OCI-LY3 (cell line): ENCODE measurements at regions not wholly inside any gene's neighbourhood (a gene's known extent, or its start where the extent isn't known, plus 50 kb on each side); places are given as distances from the start of the nearest gene placed in this dataset.
A peak's percentile ranks its signal among the peaks of the same experiment; 100 is the strongest.
"Not testable (repeated sequence)": the region's sequence is repeated elsewhere in the genome, so short reads cannot be mapped to it uniquely, and the experiment has no call there.

Experiments
- H2AFZ ChIP-seq: fragments of 200-600, 300-600 bp; shearing (Covaris generic); 2 replicates; pipeline ENCODE4 v1.6.0; 2014; ENCODE audit warnings: antibody characterized with exemption, low read depth, low read length
- H3K27ac ChIP-seq: fragments of 200-600, 300-600 bp; sonication (generic); 2 replicates; pipeline ENCODE4 v1.5.1; 2014; ENCODE audit warnings: mild to moderate bottlenecking, low read length, moderate library complexity, mixed read lengths
- H3K27me3 ChIP-seq: fragments of 200-600, 300-600 bp; sonication (generic); 2 replicates; pipeline ENCODE4 v1.6.1; 2014; ENCODE audit warnings: low read depth, low read length, mixed read lengths
- H3K36me3 ChIP-seq: fragments of 200-600, 300-600 bp; sonication (generic); replicated peaks from 2 replicates; pipeline ENCODE3; 2014; ENCODE audit warnings: low read depth, low read length, mixed read lengths
- H3K4me1 ChIP-seq: fragments of 300-600, 200-600 bp; sonication (generic); 2 replicates; pipeline ENCODE4 v1.6.1; 2014; ENCODE audit warnings: low read length, mixed read lengths
- H3K4me2 ChIP-seq: fragments of 200-600, 300-600 bp; sonication (generic); 2 replicates; pipeline ENCODE4 v1.6.1; 2014; ENCODE audit warnings: low read length, mixed read lengths
- H3K4me3 ChIP-seq: fragments of 300-600, 200-600 bp; sonication (generic); 2 replicates; pipeline ENCODE4 v1.5.1; 2014; ENCODE audit warnings: antibody characterized with exemption, mild to moderate bottlenecking, low read length, moderate library complexity
- H3K79me2 ChIP-seq: fragments of 300-600, 200-600 bp; shearing (Covaris generic); 2 replicates; pipeline ENCODE4 v1.6.1; 2014; ENCODE audit warnings: mild to moderate bottlenecking, low read length, mixed read lengths
- H3K9ac ChIP-seq: fragments of 300-600, 200-600 bp; shearing (Covaris generic); 2 replicates; pipeline ENCODE4 v1.6.0; 2014; ENCODE audit warnings: mild to moderate bottlenecking, low read length, moderate library complexity
- H3K9me3 ChIP-seq: fragments of 200-600, 300-600 bp; shearing (Covaris generic); 2 replicates; pipeline ENCODE4 v1.6.1; 2014; ENCODE audit warnings: low read length, mixed read lengths; ENCODE audit not compliant: insufficient read depth
- H4K20me1 ChIP-seq: fragments of 200-600, 300-600 bp; sonication (generic); 2 replicates; pipeline ENCODE4 v1.6.1; 2016; ENCODE audit warnings: low read length, mixed read lengths; ENCODE audit not compliant: insufficient read depth
- EZH2phosphoT487 ChIP-seq: fragments of 200-600 bp; shearing (Covaris generic); IDR thresholded peaks from 2 replicates; pipeline ENCODE4 v1.6.1; 2018; ENCODE audit warnings: antibody characterized with exemption, mixed run types, low read depth
- TF ChIP-seq, protein P1 (sequence below): fragments of 200-600, 300-600 bp; sonication (generic); IDR thresholded peaks from 2 replicates; pipeline ENCODE4 v1.5.1; 2014; ENCODE audit warnings: antibody characterized with exemption, low read length, low read depth

DNA sequence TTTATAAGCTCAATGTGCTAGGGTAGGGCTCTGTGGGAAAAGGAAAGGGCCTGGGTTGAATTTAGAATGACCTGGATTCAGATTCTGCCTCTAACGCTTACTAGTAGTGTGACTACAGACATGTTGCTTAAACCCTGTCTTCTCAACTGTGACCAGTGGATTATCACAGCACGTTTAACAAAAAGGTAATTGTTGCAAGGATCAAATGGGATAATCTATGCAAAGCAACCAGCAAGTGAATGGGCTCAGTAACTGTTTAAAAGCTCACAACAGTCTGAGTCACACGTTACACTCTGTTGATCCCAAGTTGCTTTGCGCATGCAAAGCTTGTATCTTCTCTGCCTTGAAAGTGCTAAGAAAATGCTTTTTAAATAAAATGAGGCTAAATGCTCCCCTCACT lies 236.5 kb downstream of the IL20RB start:
- H3K27me3 ChIP-seq: no peaks in the 10 kb centered on the region
- H3K79me2 ChIP-seq: no peaks in the 10 kb centered on the region
- no peak overlapping the region for H3K4me3 ChIP-seq
- TF ChIP-seq EZH2phosphoT487: no peak
- TF ChIP-seq, protein P1, sequence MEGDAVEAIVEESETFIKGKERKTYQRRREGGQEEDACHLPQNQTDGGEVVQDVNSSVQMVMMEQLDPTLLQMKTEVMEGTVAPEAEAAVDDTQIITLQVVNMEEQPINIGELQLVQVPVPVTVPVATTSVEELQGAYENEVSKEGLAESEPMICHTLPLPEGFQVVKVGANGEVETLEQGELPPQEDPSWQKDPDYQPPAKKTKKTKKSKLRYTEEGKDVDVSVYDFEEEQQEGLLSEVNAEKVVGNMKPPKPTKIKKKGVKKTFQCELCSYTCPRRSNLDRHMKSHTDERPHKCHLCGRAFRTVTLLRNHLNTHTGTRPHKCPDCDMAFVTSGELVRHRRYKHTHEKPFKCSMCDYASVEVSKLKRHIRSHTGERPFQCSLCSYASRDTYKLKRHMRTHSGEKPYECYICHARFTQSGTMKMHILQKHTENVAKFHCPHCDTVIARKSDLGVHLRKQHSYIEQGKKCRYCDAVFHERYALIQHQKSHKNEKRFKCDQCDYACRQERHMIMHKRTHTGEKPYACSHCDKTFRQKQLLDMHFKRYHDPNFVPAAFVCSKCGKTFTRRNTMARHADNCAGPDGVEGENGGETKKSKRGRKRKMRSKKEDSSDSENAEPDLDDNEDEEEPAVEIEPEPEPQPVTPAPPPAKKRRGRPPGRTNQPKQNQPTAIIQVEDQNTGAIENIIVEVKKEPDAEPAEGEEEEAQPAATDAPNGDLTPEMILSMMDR: no peak
- H2AFZ ChIP-seq: no peak overlapping the region
- H3K27ac ChIP-seq: no peak overlapping the region
- H4K20me1 ChIP-seq: no peaks in the 10 kb centered on the region
- no peaks in the 10 kb centered on the region for H3K36me3 ChIP-seq
- peaks cover 3% of the 10 kb centered on the region for H3K4me1 ChIP-seq
- no peak overlapping the region for H3K4me2 ChIP-seq
- H3K9ac ChIP-seq: no peak overlapping the region
- H3K9me3 ChIP-seq: no peaks in the 10 kb centered on the region

DNA sequence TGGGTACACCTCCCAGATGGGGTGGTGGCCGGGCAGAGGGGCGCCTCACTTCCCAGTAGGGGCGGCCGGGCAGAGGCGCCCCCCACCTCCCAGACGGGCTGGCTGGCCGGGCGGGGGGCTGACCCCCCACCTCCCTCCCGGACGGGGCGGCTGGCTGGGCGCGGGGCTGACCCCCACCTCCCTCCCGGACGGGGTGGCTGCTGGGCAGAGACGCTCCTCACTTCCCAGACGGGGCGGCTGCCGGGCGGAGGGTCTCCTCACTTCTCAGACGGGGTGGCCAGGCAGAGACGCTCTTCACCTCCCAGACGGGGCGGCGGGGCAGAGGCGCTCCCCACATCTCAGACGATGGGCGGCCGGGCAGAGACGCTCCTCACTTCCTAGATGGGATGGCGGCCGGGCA lies 240.6 kb downstream of the IL20RB start:
- H3K9ac ChIP-seq: not testable (repeated sequence)

DNA sequence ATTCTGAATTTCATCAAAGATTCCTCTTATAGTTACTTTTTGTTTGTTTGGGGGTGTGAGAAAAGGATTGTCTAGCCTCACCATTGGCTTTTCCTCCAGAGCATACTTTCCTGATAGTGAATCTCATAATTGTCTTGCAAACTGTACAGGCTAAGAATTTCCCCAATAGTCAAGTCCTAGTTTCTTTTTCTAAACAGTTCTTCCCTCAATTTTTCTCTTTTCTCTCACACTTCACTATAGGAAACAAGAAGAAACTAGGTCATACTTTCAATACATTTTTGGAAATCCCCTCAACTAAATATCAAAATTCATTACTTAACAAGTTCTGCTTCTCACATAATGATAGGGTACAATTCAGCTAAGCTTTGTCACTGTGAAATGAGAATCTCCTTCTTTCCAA lies 241.9 kb downstream of the IL20RB start:
- peak overlapping the region; percentile 50 for H3K4me2 ChIP-seq
- no peaks in the 10 kb centered on the region for H3K27me3 ChIP-seq
- H3K4me1 ChIP-seq: peaks cover 14% of the 10 kb centered on the region
- peak overlapping the region; percentile 58 for H3K27ac ChIP-seq
- no peaks in the 10 kb centered on the region for H3K79me2 ChIP-seq
- H3K9ac ChIP-seq: no peak overlapping the region
- H3K36me3 ChIP-seq: no peaks in the 10 kb centered on the region
- peak overlapping the region; percentile 70; the same call in 1 of the 2 replicates for H2AFZ ChIP-seq
- no peaks in the 10 kb centered on the region for H3K9me3 ChIP-seq
- no peak for TF ChIP-seq EZH2phosphoT487
- TF ChIP-seq, protein P1: no peak
- H3K4me3 ChIP-seq: peak overlapping the region; percentile 32; the same call in 1 of the 2 replicates
- H4K20me1 ChIP-seq: no peaks in the 10 kb centered on the region

More for the DNA sequence above, 240.6 kb downstream of the IL20RB start:
- H4K20me1 ChIP-seq, H3K9me3 ChIP-seq, H3K4me3 ChIP-seq, H3K4me2 ChIP-seq, H3K36me3 ChIP-seq, H2AFZ ChIP-seq, H3K27me3 ChIP-seq, H3K27ac ChIP-seq, H3K79me2 ChIP-seq: not testable (repeated sequence)
- peaks cover 14% of the 10 kb centered on the region for H3K4me1 ChIP-seq

GRCh38 chr3:137201066-137201465 lies 243.3 kb downstream of the IL20RB start:
- no peaks in the 10 kb centered on the region for H3K79me2 ChIP-seq
- peaks cover 5% of the 10 kb centered on the region for H3K27me3 ChIP-seq
- H3K4me1 ChIP-seq: peaks cover 14% of the 10 kb centered on the region
- H3K9ac ChIP-seq: no peak overlapping the region
- no peak overlapping the region for H2AFZ ChIP-seq
- H3K4me3 ChIP-seq: no peak overlapping the region
- H4K20me1 ChIP-seq: no peaks in the 10 kb centered on the region
- no peak overlapping the region for H3K27ac ChIP-seq
- no peak for TF ChIP-seq EZH2phosphoT487
- TF ChIP-seq, protein P1: no peak
- no peak overlapping the region for H3K4me2 ChIP-seq
- H3K9me3 ChIP-seq: no peaks in the 10 kb centered on the region
- H3K36me3 ChIP-seq: no peaks in the 10 kb centered on the region

DNA sequence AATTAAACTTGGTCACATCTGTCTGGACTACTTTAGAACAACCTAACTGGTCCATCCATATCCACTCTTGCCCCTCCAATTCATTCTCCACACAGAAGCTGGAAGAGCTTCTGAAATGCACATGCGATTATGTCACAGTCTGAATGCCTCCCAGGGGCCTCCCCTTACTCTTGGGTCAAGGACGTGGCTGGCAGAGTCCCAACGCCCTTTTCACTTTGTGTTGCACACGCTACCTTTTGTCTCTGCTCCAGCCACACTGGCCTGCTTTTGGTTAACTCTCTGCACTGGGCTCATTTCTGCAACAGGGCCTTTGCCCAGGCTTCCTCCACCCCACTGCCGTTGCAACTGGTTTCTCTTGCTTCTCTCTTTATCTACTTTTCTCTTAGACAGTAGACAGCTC lies 245.2 kb downstream of the IL20RB start:
- TF ChIP-seq, protein P1: no peak
- TF ChIP-seq EZH2phosphoT487: no peak
- Histone ChIP-seq H3K4me1 (peaks cover 14% of the 10 kb centered on the region), H2AFZ (no peak overlapping the region), H3K79me2 (no peaks in the 10 kb centered on the region), H3K9me3 (no peaks in the 10 kb centered on the region), H4K20me1 (no peaks in the 10 kb centered on the region), H3K36me3 (no peaks in the 10 kb centered on the region), H3K4me2 (no peak overlapping the region), H3K4me3 (no peak overlapping the region), H3K27ac (no peak overlapping the region), H3K9ac (no peak overlapping the region), H3K27me3 (peaks cover 14% of the 10 kb centered on the region)
